CD14-positive monocyte (primary cell): ENCODE measurements at regions not wholly inside any gene's neighbourhood (a gene's known extent, or its start where the extent isn't known, plus 50 kb on each side); places are given as distances from the start of the nearest gene placed in this dataset.

Experiments used
- DNase-seq, 3 donors: peaks; one replicate each; pipeline ENCODE4 v3.0.0-alpha.2; 2011 to 2022
- H2AFZ ChIP-seq: 2 replicates; pipeline ENCODE4 v1.6.0; 2012; ENCODE audit warnings: mild to moderate bottlenecking, low read depth, low read length, inconsistent platforms; ENCODE audit not compliant: insufficient read depth, poor library complexity, severe bottlenecking
- H3K27ac ChIP-seq, 2 donors: 1 replicate in 1 of 2; 2 replicates in 1 of 2; pipeline ENCODE4 v1.5.1; 2012 to 2013; ENCODE audit warnings: low read length in 2 of 2, control low read depth in 1 of 2, inconsistent platforms in 1 of 2, low read depth in 1 of 2, mild to moderate bottlenecking in 1 of 2
- H3K27me3 ChIP-seq, 2 donors: one replicate each; pipeline versions ENCODE4 v1.6.0 to v1.6.1; 2011 to 2013; ENCODE audit warnings: low read length in 2 of 2; ENCODE audit not compliant: control insufficient read depth in 2 of 2, insufficient read depth in 2 of 2
- H3K36me3 ChIP-seq, 2 donors: replicated peaks in 1 of 2; 1 replicate in 1 of 2; 2 replicates in 1 of 2; pipeline versions ENCODE4 v1.5.1 to v1.6.1; 2012 to 2013; ENCODE audit warnings: low read length in 2 of 2, control low read depth in 1 of 2, inconsistent platforms in 1 of 2, mild to moderate bottlenecking in 1 of 2; ENCODE audit not compliant: insufficient read depth in 2 of 2, control insufficient read depth in 1 of 2
- H3K4me1 ChIP-seq, 2 donors: 1 replicate in 1 of 2; 2 replicates in 1 of 2; pipeline versions ENCODE4 v1.5.1 to v1.6.1; 2012 to 2013; ENCODE audit warnings: low read length in 2 of 2, control low read depth in 1 of 2, inconsistent platforms in 1 of 2, mild to moderate bottlenecking in 1 of 2, moderate library complexity in 1 of 2; ENCODE audit not compliant: insufficient read depth in 2 of 2, control insufficient read depth in 1 of 2
- H3K4me2 ChIP-seq: replicated peaks from 2 replicates; pipeline ENCODE3; 2012; ENCODE audit warnings: low read length, moderate library complexity, mild to moderate bottlenecking; ENCODE audit not compliant: poor library complexity, severe bottlenecking; ENCODE audit errors: extremely low read depth
- H3K4me3 ChIP-seq, 3 experiments: fragments of 200-600 bp in 1 of 3; sonication (generic) in 1 of 3; replicated peaks in 1 of 3; 1 replicate in 2 of 3; 2 replicates in 1 of 3; pipeline ENCODE4 v1.5.1; 2011 to 2013; ENCODE audit warnings: low read length in 3 of 3, mild to moderate bottlenecking in 3 of 3, control low read depth in 2 of 3, low read depth in 2 of 3, inconsistent platforms in 1 of 3, moderate library complexity in 1 of 3
- H3K79me2 ChIP-seq: 2 replicates; pipeline ENCODE4 v1.6.0; 2012; ENCODE audit warnings: mild to moderate bottlenecking, control low read depth, inconsistent platforms, low read length, moderate library complexity; ENCODE audit not compliant: insufficient read depth
- H3K9ac ChIP-seq: 2 replicates; pipeline ENCODE4 v1.6.0; 2017; ENCODE audit warnings: low read length, mild to moderate bottlenecking; ENCODE audit not compliant: insufficient read depth, poor library complexity, severe bottlenecking
- H3K9me3 ChIP-seq, 2 donors: replicated peaks in 1 of 2; 1 replicate in 1 of 2; 2 replicates in 1 of 2; pipeline versions ENCODE4 v1.5.1 to v1.6.1; 2012 to 2013; ENCODE audit warnings: low read length in 2 of 2, control low read depth in 1 of 2; ENCODE audit not compliant: control insufficient read depth in 1 of 2, insufficient read depth in 1 of 2
- H4K20me1 ChIP-seq: 2 replicates; pipeline ENCODE4 v1.6.0; 2012; ENCODE audit warnings: mild to moderate bottlenecking, low read length, control low read depth, moderate library complexity; ENCODE audit not compliant: insufficient read depth
- H3K27ac Mint-ChIP-seq, 7 donors: one replicate each; pipeline ENCODE4 v1.8.0; 2020; ENCODE audit warnings: mild to moderate bottlenecking in 7 of 7, mixed read lengths in 7 of 7, moderate library complexity in 6 of 7, inconsistent platforms in 2 of 7
- H3K27me3 Mint-ChIP-seq, 3 donors: one replicate each; pipeline ENCODE4 v1.8.0; 2021 to 2022; ENCODE audit warnings: low read depth in 3 of 3, mild to moderate bottlenecking in 3 of 3, mixed read lengths in 3 of 3, moderate library complexity in 3 of 3, inconsistent platforms in 1 of 3
- H3K36me3 Mint-ChIP-seq, 2 donors: one replicate each; pipeline ENCODE4 v1.8.0; 2020; ENCODE audit warnings: mixed read lengths in 2 of 2, inconsistent platforms in 1 of 2, mild to moderate bottlenecking in 1 of 2
- H3K4me1 Mint-ChIP-seq: one replicate; pipeline ENCODE4 v1.8.0; 2020; ENCODE audit warnings: mild to moderate bottlenecking, mixed read lengths
- H3K4me3 Mint-ChIP-seq, 2 donors: one replicate each; pipeline ENCODE4 v1.8.0; 2020; ENCODE audit warnings: mild to moderate bottlenecking in 2 of 2, mixed read lengths in 2 of 2, moderate library complexity in 1 of 2
- H3K9me3 Mint-ChIP-seq, 7 donors: one replicate each; pipeline ENCODE4 v1.8.0; 2020 to 2022; ENCODE audit warnings: mixed read lengths in 7 of 7, mild to moderate bottlenecking in 6 of 7, moderate library complexity in 6 of 7, inconsistent platforms in 2 of 7
- CTCF ChIP-seq: fragments of 200-600 bp; IDR thresholded peaks from one replicate; pipeline ENCODE4 v1.8.0; 2022; ENCODE audit warnings: antibody characterized with exemption, mild to moderate bottlenecking
- WGBS: methylation state at CpG from one replicate; pipeline ENCODE4 v1.1.5; 2013; ENCODE audit warnings: missing lambda C conversion rate; ENCODE audit not compliant: insufficient coverage; 5-methylcytosine and 5-hydroxymethylcytosine counted together
- intact Hi-C, 2 donors: fragments of 100-400 bp; cut with micrococcal nuclease; formaldehyde crosslinking; loops; one replicate each; pipeline versions ENCODE4 v1.15.0 to v1.15.1; 2023

GRCh38 chr16:48907906-48908634 lies 298.1 kb upstream of the N4BP1 start:
- intact Hi-C loops, result no loop called here
- Histone ChIP-seq H3K79me2 (no peaks in the 10 kb centered on the region), H3K27ac (no peak overlapping the region), H2AFZ (no peak overlapping the region), H3K4me2 (no peak overlapping the region), H3K9me3 (no peaks in the 10 kb centered on the region), H3K9ac (no peak overlapping the region), H3K36me3 (no peaks in the 10 kb centered on the region), H3K4me3 (no peak overlapping the region), H3K27me3 (no peaks in the 10 kb centered on the region), H4K20me1 (no peaks in the 10 kb centered on the region), H3K4me1 (no peaks in the 10 kb centered on the region)
- Mint-ChIP-seq H3K9me3 (peaks cover 0 to 1% (median 0%) of the 10 kb centered on the region in 7 donors), H3K27ac (no peak overlapping the region), H3K27me3 (peaks cover 0 to 3% (median 1%) of the 10 kb centered on the region in 3 donors), H3K4me3 (no peak overlapping the region), H3K36me3 (no peaks in the 10 kb centered on the region), H3K4me1 (no peaks in the 10 kb centered on the region)
- no peak for DNase-seq
- TF ChIP-seq CTCF, result no peak
- WGBS, result 90% methylated on average over 8 of the region's 10 CpGs

DNA sequence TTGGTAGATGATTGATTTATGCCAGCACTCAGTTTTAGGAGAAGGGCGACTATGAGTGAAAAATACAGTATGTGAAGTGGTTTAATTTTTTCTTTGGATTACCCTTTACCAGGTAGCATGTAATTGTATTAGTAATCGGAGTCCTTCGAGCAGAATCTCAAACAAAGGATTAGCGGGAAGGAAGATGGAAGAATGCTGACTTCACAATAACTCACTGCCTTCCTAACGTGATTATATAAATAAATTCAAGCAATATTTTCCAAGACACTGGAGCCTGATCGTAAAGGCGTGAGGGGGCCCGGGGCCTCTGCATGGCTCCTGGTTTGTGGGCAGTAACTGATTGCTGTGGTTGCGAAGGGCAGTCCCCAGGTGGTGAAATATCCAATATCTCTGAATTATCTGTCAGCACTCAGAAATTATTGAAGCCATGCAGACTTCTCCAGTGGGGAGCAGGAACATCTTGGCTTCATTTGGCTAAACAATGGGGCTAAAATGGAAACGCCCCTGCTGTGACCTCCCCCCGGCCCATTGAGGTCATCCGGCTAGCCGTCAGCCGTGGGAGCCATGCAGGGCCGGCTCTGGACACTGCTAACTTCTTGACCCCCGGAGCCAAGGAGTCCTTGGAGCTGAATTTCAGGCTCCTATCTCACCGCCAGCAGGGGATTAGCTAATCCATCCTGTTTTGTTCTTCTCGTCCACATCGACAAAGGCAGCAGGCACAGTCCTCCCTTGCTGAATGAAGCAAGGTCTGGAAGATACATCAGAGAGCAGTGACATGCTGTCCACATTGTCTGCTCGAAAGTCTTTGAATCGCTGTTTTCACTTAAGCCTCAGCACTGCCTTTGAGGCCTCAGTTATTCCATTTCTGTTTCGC lies 295.9 kb upstream of the N4BP1 start:
- Histone ChIP-seq H4K20me1 (no peaks in the 10 kb centered on the region), H3K9me3 (no peaks in the 10 kb centered on the region), H2AFZ (no peak overlapping the region), H3K9ac (no peak overlapping the region), H3K4me1 (no peaks in the 10 kb centered on the region), H3K36me3 (no peaks in the 10 kb centered on the region), H3K4me3 (no peak overlapping the region), H3K27me3 (no peaks in the 10 kb centered on the region), H3K79me2 (no peaks in the 10 kb centered on the region), H3K4me2 (no peak overlapping the region), H3K27ac (no peak overlapping the region)
- H3K9me3 Mint-ChIP-seq, result no peaks in the 10 kb centered on the region
- WGBS, result 75% methylated on average over 14 of the region's 22 CpGs
- intact Hi-C loops, result no loop called here
- no peak overlapping the region for H3K27ac Mint-ChIP-seq
- no peak for DNase-seq
- H3K4me1 Mint-ChIP-seq, result no peaks in the 10 kb centered on the region
- no peak for TF ChIP-seq CTCF
- peaks cover 0 to 6% (median 1%) of the 10 kb centered on the region in 3 donors for H3K27me3 Mint-ChIP-seq
- H3K4me3 Mint-ChIP-seq, result no peak overlapping the region
- H3K36me3 Mint-ChIP-seq, result no peaks in the 10 kb centered on the region
